ENCODE measurements at regions not wholly inside any gene's neighbourhood (a gene's known extent, or its start where the extent isn't known, plus 50 kb on each side); places are given as distances from the start of the nearest gene placed in this dataset.

- TF ChIP-seq CTCF (conservative IDR thresholded peaks at IDR 0.05 in 1 of 2, IDR thresholded peaks at IDR 0.05 in 1 of 2; ENCODE audit: low read depth in 1 of 2, low read length in 2 of 2) (no peak), EZH2 (IDR thresholded peaks at IDR 0.05; ENCODE audit: low read length, missing control alignments) (no peak)
Observed at GRCh38 chr2:14220101-14220500, 412.4 kb upstream of the LRATD1 start.
